Testis (tissue), 2 donors: ENCODE measurements at regions not wholly inside any gene's neighbourhood (a gene's known extent, or its start where the extent isn't known, plus 50 kb on each side); places are given as distances from the start of the nearest gene placed in this dataset.

Experiments used
- POLR2A ChIP-seq: fragments of 450-650 bp; IDR thresholded peaks from one replicate; pipeline ENCODE4 v1.6.1; 2017; ENCODE audit warnings: antibody characterized with exemption, mild to moderate bottlenecking, moderate library complexity
- TF ChIP-seq, protein P1 (sequence below), 3 experiments: fragments of 450-650 bp in 2 of 3; fragments of 200-600 bp in 1 of 3; sonication (generic) in 1 of 3; IDR thresholded peaks; one replicate each; pipeline ENCODE4 v1.5.1; 2016 to 2019; ENCODE audit warnings: antibody characterized with exemption in 3 of 3, mild to moderate bottlenecking in 2 of 3, moderate library complexity in 1 of 3

DNA sequence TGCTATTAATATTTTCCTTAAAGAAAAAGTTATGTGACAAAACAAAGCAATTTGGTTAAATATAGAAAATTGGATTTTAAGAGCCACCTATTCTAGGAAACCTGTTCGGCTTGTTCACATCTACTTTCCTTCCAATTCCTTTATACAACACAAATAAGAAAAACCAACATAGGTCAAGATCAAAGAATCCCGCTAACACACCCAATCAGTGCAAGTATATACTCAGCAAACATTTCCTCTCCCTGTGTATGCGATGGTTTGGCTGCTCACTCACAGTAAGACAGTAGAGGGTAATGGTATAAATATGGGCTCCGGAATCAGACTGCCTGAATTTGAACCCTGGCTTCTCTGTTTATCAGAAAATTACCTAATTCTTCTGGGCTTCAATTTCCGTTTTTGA is 757.5 kb upstream of the ZNF608 start:
- TF ChIP-seq, protein P1, sequence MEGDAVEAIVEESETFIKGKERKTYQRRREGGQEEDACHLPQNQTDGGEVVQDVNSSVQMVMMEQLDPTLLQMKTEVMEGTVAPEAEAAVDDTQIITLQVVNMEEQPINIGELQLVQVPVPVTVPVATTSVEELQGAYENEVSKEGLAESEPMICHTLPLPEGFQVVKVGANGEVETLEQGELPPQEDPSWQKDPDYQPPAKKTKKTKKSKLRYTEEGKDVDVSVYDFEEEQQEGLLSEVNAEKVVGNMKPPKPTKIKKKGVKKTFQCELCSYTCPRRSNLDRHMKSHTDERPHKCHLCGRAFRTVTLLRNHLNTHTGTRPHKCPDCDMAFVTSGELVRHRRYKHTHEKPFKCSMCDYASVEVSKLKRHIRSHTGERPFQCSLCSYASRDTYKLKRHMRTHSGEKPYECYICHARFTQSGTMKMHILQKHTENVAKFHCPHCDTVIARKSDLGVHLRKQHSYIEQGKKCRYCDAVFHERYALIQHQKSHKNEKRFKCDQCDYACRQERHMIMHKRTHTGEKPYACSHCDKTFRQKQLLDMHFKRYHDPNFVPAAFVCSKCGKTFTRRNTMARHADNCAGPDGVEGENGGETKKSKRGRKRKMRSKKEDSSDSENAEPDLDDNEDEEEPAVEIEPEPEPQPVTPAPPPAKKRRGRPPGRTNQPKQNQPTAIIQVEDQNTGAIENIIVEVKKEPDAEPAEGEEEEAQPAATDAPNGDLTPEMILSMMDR (IDR thresholded peaks at IDR 0.05) = no peak
- no peak for TF ChIP-seq POLR2A
